ENCODE measurements at regions not wholly inside any gene's neighbourhood (a gene's known extent, or its start where the extent isn't known, plus 50 kb on each side); places are given as distances from the start of the nearest gene placed in this dataset.

- DNase-seq (ENCODE audit: low read depth in 1 of 2, low spot score in 1 of 2), result no peak
- H3K27ac ChIP-seq (replicated peaks), result no peak overlapping the region
- no peak for TF ChIP-seq REST (IDR thresholded peaks at IDR 0.05; ENCODE audit: insufficient replicate concordance, low read depth)
- TF ChIP-seq POLR2AphosphoS5 (IDR thresholded peaks at IDR 0.05; ENCODE audit: low read depth), result no peak
- no peak for TF ChIP-seq GABPA (IDR thresholded peaks at IDR 0.05; ENCODE audit: low read depth)
- no peak for TF ChIP-seq CTCF (IDR thresholded peaks at IDR 0.05; ENCODE audit: insufficient read depth, low read length)
- no peak for TF ChIP-seq SPI1 (IDR thresholded peaks at IDR 0.05; ENCODE audit: borderline replicate concordance, low read depth)
- H3K4me3 ChIP-seq (replicated peaks; ENCODE audit: insufficient read depth, low read length), result no peak overlapping the region
- H3K27me3 ChIP-seq (ENCODE audit: insufficient read depth, poor library complexity, severe bottlenecking), result peaks cover 6% of the 10 kb centered on the region
Measured at GRCh38 chr15:98551936-98552562, 96.3 kb upstream of the IGF1R start.

DNA sequence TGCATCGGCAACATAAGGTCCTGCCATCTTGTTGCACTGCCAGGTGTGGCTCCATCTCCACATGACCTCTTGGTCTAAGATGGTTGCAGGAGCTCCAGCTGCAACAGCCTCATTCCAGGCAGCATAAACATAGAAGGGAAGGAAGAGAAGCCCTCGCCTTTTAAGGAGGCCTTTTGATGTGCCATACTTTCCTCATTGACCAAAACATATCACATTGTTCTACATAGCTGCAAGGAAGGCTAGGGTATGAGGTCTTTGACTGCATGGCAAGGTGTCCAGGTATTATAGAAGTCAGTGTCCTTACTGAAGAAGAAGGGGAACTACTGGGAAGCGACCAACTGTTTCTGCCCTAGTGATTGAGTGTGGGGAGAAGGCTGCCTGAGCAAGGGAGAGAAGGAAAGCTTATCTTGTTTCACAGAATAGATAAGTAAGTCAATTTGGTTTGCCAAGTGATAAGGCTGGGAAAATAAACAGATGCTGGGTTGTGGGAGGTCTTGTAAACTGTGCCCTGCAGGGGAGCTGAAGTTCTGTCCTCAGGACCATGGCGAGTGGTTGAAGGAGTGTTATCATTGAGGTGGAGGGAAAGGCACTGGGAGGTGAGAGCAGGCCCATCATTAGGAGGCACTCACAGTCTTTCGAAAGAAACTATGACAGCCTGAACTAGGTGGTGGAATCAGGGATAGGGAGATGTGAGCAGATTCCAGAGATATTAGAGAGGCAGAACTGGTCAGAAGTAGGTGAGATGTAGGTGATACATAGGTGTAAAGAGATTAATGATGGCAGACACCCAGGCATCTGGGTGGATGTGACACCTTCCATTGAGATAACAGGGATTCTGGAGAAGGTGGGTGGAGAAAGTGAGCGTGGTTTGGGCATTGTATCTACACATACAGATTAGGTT lies 93.8 kb upstream of the IGF1R start:
- no peak for TF ChIP-seq CTCF (IDR thresholded peaks at IDR 0.05; ENCODE audit: insufficient read depth, low read length)
- no peak for TF ChIP-seq REST (IDR thresholded peaks at IDR 0.05; ENCODE audit: insufficient replicate concordance, low read depth)
- no peak for TF ChIP-seq GABPA (IDR thresholded peaks at IDR 0.05; ENCODE audit: low read depth)
- TF ChIP-seq POLR2AphosphoS5 (IDR thresholded peaks at IDR 0.05; ENCODE audit: low read depth), result no peak
- no peak for TF ChIP-seq SPI1 (IDR thresholded peaks at IDR 0.05; ENCODE audit: borderline replicate concordance, low read depth)
- no peak for DNase-seq (ENCODE audit: low read depth in 1 of 2, low spot score in 1 of 2)
- Histone ChIP-seq H3K27ac (replicated peaks) (no peak overlapping the region), H3K27me3 (ENCODE audit: insufficient read depth, poor library complexity, severe bottlenecking) (peaks cover 4% of the 10 kb centered on the region), H3K4me3 (replicated peaks; ENCODE audit: insufficient read depth, low read length) (no peak overlapping the region)

GRCh38 chr15:98555173-98555515 lies 93.2 kb upstream of the IGF1R start:
- H3K4me3 ChIP-seq (replicated peaks; ENCODE audit: insufficient read depth, low read length), result no peak overlapping the region
- no peak for TF ChIP-seq GABPA (IDR thresholded peaks at IDR 0.05; ENCODE audit: low read depth)
- TF ChIP-seq SPI1 (IDR thresholded peaks at IDR 0.05; ENCODE audit: borderline replicate concordance, low read depth), result no peak
- no peak for TF ChIP-seq POLR2AphosphoS5 (IDR thresholded peaks at IDR 0.05; ENCODE audit: low read depth)
- TF ChIP-seq REST (IDR thresholded peaks at IDR 0.05; ENCODE audit: insufficient replicate concordance, low read depth), result no peak
- TF ChIP-seq CTCF (IDR thresholded peaks at IDR 0.05; ENCODE audit: insufficient read depth, low read length), result no peak
- no peak for DNase-seq (ENCODE audit: low read depth in 1 of 2, low spot score in 1 of 2)
- H3K27me3 ChIP-seq (ENCODE audit: insufficient read depth, poor library complexity, severe bottlenecking), result peaks cover 6% of the 10 kb centered on the region
- no peak overlapping the region for H3K27ac ChIP-seq (replicated peaks)
